Lung (tissue), 11 donors: ENCODE measurements at regions not wholly inside any gene's neighbourhood (a gene's known extent, or its start where the extent isn't known, plus 50 kb on each side); places are given as distances from the start of the nearest gene placed in this dataset.
A peak's percentile ranks its signal among the peaks of the same experiment; 100 is the strongest.

Experiments
- ATAC-seq: fragments of 200-7000 bp; cut with Tn5 transposase; one replicate; pipeline ENCODE4 v1.9.1; 2020; ENCODE audit warnings: moderate number of reproducible peaks; ENCODE audit not compliant: insufficient read depth, low FRiP score
- DNase-seq, 3 donors: peaks; one replicate each; pipeline ENCODE4 v3.0.0-alpha.2; 2013 to 2017
- H3K27ac ChIP-seq, 2 donors: one replicate each; pipeline ENCODE4 v1.5.1; 2013; ENCODE audit warnings: mild to moderate bottlenecking in 2 of 2, moderate library complexity in 2 of 2, control low read depth in 1 of 2, inconsistent platforms in 1 of 2, low read depth in 1 of 2, low read length in 1 of 2
- H3K27me3 ChIP-seq, 3 donors: one replicate each; pipeline ENCODE4 v1.5.1; 2013; ENCODE audit warnings: low read length in 2 of 3; ENCODE audit not compliant: control insufficient read depth in 3 of 3, insufficient read depth in 3 of 3
- H3K36me3 ChIP-seq, 4 donors: one replicate each; pipeline ENCODE4 v1.5.1; 2013; ENCODE audit warnings: low read length in 4 of 4, mild to moderate bottlenecking in 1 of 4, moderate library complexity in 1 of 4; ENCODE audit not compliant: control insufficient read depth in 4 of 4, insufficient read depth in 4 of 4
- H3K4me1 ChIP-seq, 5 donors: one replicate each; pipeline ENCODE4 v1.5.1; 2013; ENCODE audit warnings: low read length in 5 of 5, mild to moderate bottlenecking in 2 of 5, moderate library complexity in 1 of 5; ENCODE audit not compliant: control insufficient read depth in 5 of 5, insufficient read depth in 5 of 5
- H3K4me3 ChIP-seq: one replicate; pipeline ENCODE4 v1.5.1; 2013; ENCODE audit warnings: mild to moderate bottlenecking, control low read depth, moderate library complexity
- H3K9ac ChIP-seq, 2 donors: one replicate each; pipeline ENCODE4 v1.5.1; 2013; ENCODE audit warnings: low read length in 2 of 2, control low read depth in 1 of 2; ENCODE audit not compliant: insufficient read depth in 1 of 2
- H3K9me3 ChIP-seq, 4 donors: one replicate each; pipeline ENCODE4 v1.5.1; 2013; ENCODE audit warnings: low read length in 3 of 4, mild to moderate bottlenecking in 1 of 4, moderate library complexity in 1 of 4; ENCODE audit not compliant: control insufficient read depth in 4 of 4, insufficient read depth in 3 of 4
- WGBS, 2 donors: extraction: QIAGEN DNeasy Blood & Tissue Kit; methylation state at CpG; one replicate each; pipeline ENCODE4 v1.1.7; 2013; 5-methylcytosine and 5-hydroxymethylcytosine counted together
- TF ChIP-seq, protein P1 (sequence below): IDR thresholded peaks from 2 replicates; pipeline ENCODE4 v1.5.1; 2012; ENCODE audit warnings: mild to moderate bottlenecking; ENCODE audit errors: control extremely low read depth, extremely low read depth
- donor health status: control.
- donor health status: control.
- donor health status: Bipolar disorder and iron deficiency.
- donor health status: healthy.
- donor health status: DM: yes; HTN: yes; CAD: no.

DNA sequence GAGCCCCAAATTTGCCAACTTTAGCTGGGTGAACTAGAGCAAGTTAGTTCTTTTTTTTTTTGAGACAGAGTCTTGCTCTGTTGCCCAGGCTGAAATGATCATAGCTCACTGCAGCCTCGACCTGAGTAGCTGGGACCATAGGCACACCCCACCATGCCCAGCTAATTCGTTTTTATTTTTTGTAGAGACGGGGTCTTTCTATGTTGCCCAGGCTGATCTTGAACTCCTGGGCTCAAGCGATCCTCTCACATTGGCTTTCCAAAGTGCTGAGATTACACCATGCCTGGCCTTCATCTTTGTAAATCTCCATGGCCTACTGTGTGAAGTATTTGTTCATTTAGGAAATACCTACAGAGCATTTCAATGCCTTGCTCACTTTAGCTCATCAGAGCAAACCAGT is 105.6 kb upstream of the SLC44A3 start:
- DNase-seq = no peak
- 90 to 93% methylated on average over 4 of the region's 4 CpGs for WGBS, 2 donors

DNA sequence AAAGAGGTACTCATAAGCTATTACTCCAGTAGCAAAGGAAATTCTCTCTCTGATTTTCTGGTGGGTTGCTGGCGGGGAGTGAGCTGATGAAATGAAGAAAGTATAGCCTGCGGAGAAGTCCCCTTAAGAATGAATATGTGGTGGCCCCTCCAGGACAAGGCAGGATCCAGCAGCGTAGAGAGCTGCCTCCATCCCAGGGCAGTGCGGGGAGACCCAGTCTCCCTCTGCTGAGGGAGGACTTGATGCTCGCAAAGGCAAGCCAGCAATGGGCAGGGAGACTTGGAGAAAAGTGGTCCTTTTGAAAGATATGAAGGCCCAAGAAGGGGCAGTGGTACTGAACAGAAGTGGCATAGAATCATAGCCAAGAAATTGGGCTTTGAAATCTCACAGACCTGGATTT is 106.0 kb upstream of the SLC44A3 start:
- no peak overlapping the region for H3K9ac ChIP-seq
- no peak overlapping the region for H3K27ac ChIP-seq
- H3K36me3 ChIP-seq = no peaks in the 10 kb centered on the region
- H3K4me3 ChIP-seq = no peak overlapping the region
- TF ChIP-seq, protein P1, sequence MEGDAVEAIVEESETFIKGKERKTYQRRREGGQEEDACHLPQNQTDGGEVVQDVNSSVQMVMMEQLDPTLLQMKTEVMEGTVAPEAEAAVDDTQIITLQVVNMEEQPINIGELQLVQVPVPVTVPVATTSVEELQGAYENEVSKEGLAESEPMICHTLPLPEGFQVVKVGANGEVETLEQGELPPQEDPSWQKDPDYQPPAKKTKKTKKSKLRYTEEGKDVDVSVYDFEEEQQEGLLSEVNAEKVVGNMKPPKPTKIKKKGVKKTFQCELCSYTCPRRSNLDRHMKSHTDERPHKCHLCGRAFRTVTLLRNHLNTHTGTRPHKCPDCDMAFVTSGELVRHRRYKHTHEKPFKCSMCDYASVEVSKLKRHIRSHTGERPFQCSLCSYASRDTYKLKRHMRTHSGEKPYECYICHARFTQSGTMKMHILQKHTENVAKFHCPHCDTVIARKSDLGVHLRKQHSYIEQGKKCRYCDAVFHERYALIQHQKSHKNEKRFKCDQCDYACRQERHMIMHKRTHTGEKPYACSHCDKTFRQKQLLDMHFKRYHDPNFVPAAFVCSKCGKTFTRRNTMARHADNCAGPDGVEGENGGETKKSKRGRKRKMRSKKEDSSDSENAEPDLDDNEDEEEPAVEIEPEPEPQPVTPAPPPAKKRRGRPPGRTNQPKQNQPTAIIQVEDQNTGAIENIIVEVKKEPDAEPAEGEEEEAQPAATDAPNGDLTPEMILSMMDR = no peak
- 96 to 99% methylated on average over 5 of the region's 5 CpGs for WGBS, 2 donors
- no peaks in the 10 kb centered on the region for H3K9me3 ChIP-seq
- DNase-seq (no peak), ATAC-seq (no peak)
- no peaks in the 10 kb centered on the region for H3K27me3 ChIP-seq
- H3K4me1 ChIP-seq = peaks cover 0 to 8% (median 0%) of the 10 kb centered on the region in 5 donors

More for the DNA sequence above, 105.6 kb upstream of the SLC44A3 start:
- Histone ChIP-seq H3K27me3 (no peaks in the 10 kb centered on the region), H3K9ac (no peak overlapping the region), H3K4me3 (no peak overlapping the region), H3K9me3 (no peaks in the 10 kb centered on the region), H3K27ac (no peak overlapping the region), H3K36me3 (no peaks in the 10 kb centered on the region), H3K4me1 (peaks cover 0 to 8% (median 0%) of the 10 kb centered on the region in 5 donors)
- TF ChIP-seq, protein P1 = no peak
- ATAC-seq = no peak

DNA sequence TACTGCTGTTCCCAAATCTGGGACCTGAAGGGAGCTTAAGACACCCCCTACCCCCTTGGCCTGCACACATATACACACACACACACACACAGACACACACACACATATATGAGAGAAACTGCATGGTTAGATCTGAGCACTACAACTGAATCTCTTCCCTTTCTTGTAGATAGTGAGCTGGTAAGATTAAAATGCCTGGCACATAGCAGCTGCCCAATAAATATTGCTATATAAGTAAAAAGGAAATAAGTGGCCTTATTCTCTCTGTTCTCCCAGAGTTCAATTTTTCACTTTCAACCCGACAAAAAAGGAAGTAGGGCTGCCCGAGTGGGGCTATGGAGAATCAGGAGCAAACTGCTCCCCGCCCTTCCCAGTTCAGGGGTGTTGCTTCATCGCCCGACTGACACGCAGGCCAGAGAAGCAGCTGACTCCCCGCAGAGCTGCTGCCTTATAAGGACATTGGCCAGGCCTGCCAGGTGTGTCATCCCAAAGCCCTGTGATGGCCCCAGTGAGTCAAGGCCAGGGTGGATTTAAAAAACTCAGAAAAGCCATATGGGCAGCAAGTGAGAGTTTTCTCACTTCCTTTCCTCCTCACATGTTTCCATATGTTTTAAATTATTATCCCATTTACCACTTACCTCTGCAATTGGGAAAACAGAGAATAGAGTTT is 106.5 kb upstream of the SLC44A3 start:
- TF ChIP-seq, protein P1 = no peak
- Histone ChIP-seq H3K27me3 (no peaks in the 10 kb centered on the region), H3K4me1 (peaks cover 0 to 9% (median 0%) of the 10 kb centered on the region in 5 donors), H3K36me3 (no peaks in the 10 kb centered on the region), H3K9ac (no peak overlapping the region), H3K9me3 (no peaks in the 10 kb centered on the region), H3K4me3 (no peak overlapping the region), H3K27ac (peak overlapping the region in 1 of 2 donors; percentile 26)
- peak; percentile 90 for ATAC-seq
- peak in 2 of 3 donors; percentile 22 to 28 for DNase-seq
- 15 to 34% methylated on average over 7 of the region's 7 CpGs for WGBS, 2 donors
